RWPE2 (cell line): ENCODE measurements at regions not wholly inside any gene's neighbourhood (a gene's known extent, or its start where the extent isn't known, plus 50 kb on each side); places are given as distances from the start of the nearest gene placed in this dataset.
A peak's percentile ranks its signal among the peaks of the same experiment; 100 is the strongest.

Source experiments
- ATAC-seq: fragments of 200-7000 bp; cut with Tn5 transposase; 3 replicates; pipeline ENCODE4 v1.9.1; 2021; ENCODE audit warnings: low read depth
- DNase-seq: peaks from one replicate; pipeline ENCODE4 v3.0.0-alpha.2; 2020; ENCODE audit warnings: low spot score
- H3K27ac ChIP-seq: fragments of 450-650 bp; 2 replicates; pipeline ENCODE4 v1.5.1; 2017; ENCODE audit warnings: mild to moderate bottlenecking; ENCODE audit not compliant: poor library complexity, severe bottlenecking
- H3K27me3 ChIP-seq: fragments of 250-450 bp; sonication (Bioruptor Pico); 2 replicates; pipeline ENCODE4 v1.5.1; 2021; ENCODE audit warnings: mild to moderate bottlenecking, moderate library complexity; ENCODE audit not compliant: insufficient read depth, poor library complexity, severe bottlenecking
- H3K36me3 ChIP-seq: fragments of 250-450 bp; sonication (Bioruptor Pico); 2 replicates; pipeline ENCODE4 v1.5.1; 2020; ENCODE audit warnings: low read depth, mild to moderate bottlenecking, moderate library complexity
- H3K4me1 ChIP-seq: fragments of 250-450 bp; sonication (Bioruptor Pico); 2 replicates; pipeline ENCODE4 v1.5.1; 2021; ENCODE audit warnings: mild to moderate bottlenecking, moderate library complexity; ENCODE audit not compliant: insufficient read depth, poor library complexity, severe bottlenecking
- H3K4me3 ChIP-seq: fragments of 250-450 bp; sonication (Bioruptor Pico); 2 replicates; pipeline ENCODE4 v1.5.1; 2021; ENCODE audit warnings: mild to moderate bottlenecking, moderate library complexity; ENCODE audit not compliant: severe bottlenecking
- H3K9me3 ChIP-seq: fragments of 250-450 bp; sonication (Bioruptor Pico); 2 replicates; pipeline ENCODE4 v1.5.1; 2021; ENCODE audit warnings: mild to moderate bottlenecking, moderate library complexity; ENCODE audit not compliant: severe bottlenecking
- CTCF ChIP-seq: fragments of 450-650 bp; IDR thresholded peaks from one replicate; pipeline ENCODE4 v1.5.1; 2017; ENCODE audit warnings: mild to moderate bottlenecking, moderate library complexity; ENCODE audit not compliant: poor library complexity, severe bottlenecking

- Histone ChIP-seq H3K27ac (no peak overlapping the region), H3K27me3 (no peaks in the 10 kb centered on the region), H3K36me3 (no peaks in the 10 kb centered on the region), H3K4me3 (no peak overlapping the region), H3K9me3 (no peaks in the 10 kb centered on the region), H3K4me1 (no peaks in the 10 kb centered on the region)
- no peak for TF ChIP-seq CTCF
- DNase-seq (no peak), ATAC-seq (peak; percentile 50)
These were observed 217.4 kb downstream of the DMRT2 start for GRCh38 chr9:1267581-1267980.

- no peak for ATAC-seq
- DNase-seq = no peak
- no peaks in the 10 kb centered on the region for H3K4me1 ChIP-seq
- H3K36me3 ChIP-seq = no peaks in the 10 kb centered on the region
- H3K9me3 ChIP-seq = no peaks in the 10 kb centered on the region
- TF ChIP-seq CTCF = no peak
- no peaks in the 10 kb centered on the region for H3K27me3 ChIP-seq
- no peak overlapping the region for H3K27ac ChIP-seq
- H3K4me3 ChIP-seq = no peak overlapping the region
These were observed 219.6 kb downstream of the DMRT2 start for GRCh38 chr9:1269533-1270315.

GRCh38 chr9:1271367-1271766, 221.2 kb downstream of the DMRT2 start:
- Histone ChIP-seq H3K9me3 (no peaks in the 10 kb centered on the region), H3K4me1 (no peaks in the 10 kb centered on the region), H3K36me3 (no peaks in the 10 kb centered on the region), H3K27ac (no peak overlapping the region), H3K27me3 (no peaks in the 10 kb centered on the region), H3K4me3 (no peak overlapping the region)
- TF ChIP-seq CTCF = no peak
- DNase-seq (no peak), ATAC-seq (no peak)

- Histone ChIP-seq H3K27ac (no peak overlapping the region), H3K36me3 (no peaks in the 10 kb centered on the region), H3K9me3 (no peaks in the 10 kb centered on the region), H3K4me1 (no peaks in the 10 kb centered on the region), H3K27me3 (no peaks in the 10 kb centered on the region), H3K4me3 (no peak overlapping the region)
- DNase-seq (no peak), ATAC-seq (no peak)
- TF ChIP-seq CTCF = no peak
These were observed 221.6 kb downstream of the DMRT2 start for GRCh38 chr9:1271786-1272185.

GRCh38 chr9:1272488-1272887, 222.3 kb downstream of the DMRT2 start:
- H3K36me3 ChIP-seq = no peaks in the 10 kb centered on the region
- TF ChIP-seq CTCF = no peak
- DNase-seq = no peak
- no peak overlapping the region for H3K27ac ChIP-seq
- no peak for ATAC-seq
- no peaks in the 10 kb centered on the region for H3K27me3 ChIP-seq
- H3K9me3 ChIP-seq = no peaks in the 10 kb centered on the region
- H3K4me3 ChIP-seq = no peak overlapping the region
- H3K4me1 ChIP-seq = no peaks in the 10 kb centered on the region
